Skin of body (tissue), 1 donor: ENCODE measurements at regions not wholly inside any gene's neighbourhood (a gene's known extent, or its start where the extent isn't known, plus 50 kb on each side); places are given as distances from the start of the nearest gene placed in this dataset.
A peak's percentile ranks its signal among the peaks of the same experiment; 100 is the strongest.
"Not testable (repeated sequence)": the region's sequence is repeated elsewhere in the genome, so short reads cannot be mapped to it uniquely, and the experiment has no call there.

ENCODE experiments used
- DNase-seq: peaks from one replicate; lab custom pipeline; 2025; lab: John Stamatoyannopoulos, UW

DNA sequence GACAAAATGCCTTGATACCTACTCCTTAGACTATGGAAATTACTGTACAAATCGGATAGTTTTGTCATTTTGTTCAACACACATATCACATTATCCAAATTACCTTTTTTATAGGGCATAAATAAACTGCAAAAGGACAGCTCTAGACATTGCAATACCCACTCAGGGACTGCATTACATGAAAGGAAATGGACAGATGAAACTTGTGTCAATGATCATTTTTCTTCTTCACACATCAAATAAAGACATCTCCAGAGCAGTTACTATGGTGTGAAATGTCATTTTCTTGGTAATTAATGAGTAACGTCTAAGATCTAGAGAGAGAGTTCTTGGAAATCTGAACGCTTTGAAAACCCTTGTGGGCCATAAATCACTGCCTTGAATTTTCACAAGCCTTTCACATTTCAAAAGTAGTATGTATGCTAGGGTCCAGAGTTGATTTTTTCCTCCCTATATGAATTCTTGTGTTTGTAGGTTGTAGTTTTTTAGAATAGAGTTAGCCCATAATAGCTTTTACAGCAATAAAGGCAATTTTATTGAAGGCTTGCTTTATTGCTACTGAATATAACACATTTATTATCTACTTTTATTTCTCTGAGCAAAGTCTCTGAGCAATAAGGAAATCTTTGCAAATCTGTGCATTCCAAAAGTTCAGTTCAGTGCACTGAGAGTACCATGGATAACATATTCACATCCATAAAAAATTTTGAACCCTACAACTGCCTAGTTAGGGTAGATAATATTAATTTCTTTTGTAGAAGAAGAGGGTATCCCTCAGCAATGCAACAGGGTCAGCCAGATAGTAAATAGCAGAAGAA lies 358.0 kb upstream of the PCSK5 start:
- no peak for DNase-seq

- peak; percentile 3 for DNase-seq
Measured at GRCh38 chr9:75539523-75539922, 350.9 kb upstream of the PCSK5 start.

DNA sequence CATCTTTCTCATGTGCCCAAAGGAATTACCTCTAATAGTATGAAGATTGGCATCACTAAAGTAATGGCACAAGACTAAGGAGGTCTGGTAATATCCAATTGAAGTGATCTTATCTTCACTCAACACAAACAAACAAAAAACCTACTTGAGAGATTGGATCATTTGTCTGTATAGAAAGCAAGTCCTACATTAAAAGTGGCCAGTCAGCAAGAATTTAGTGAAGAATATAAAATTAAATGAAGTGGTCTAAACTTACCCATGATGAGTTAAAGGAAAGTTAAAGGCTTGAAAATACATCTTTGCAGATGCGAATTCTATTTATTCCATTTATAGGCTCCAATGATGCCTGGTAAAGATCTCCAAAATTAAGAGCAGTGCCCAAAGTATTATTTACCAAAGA lies 350.3 kb upstream of the PCSK5 start:
- DNase-seq = no peak

DNA sequence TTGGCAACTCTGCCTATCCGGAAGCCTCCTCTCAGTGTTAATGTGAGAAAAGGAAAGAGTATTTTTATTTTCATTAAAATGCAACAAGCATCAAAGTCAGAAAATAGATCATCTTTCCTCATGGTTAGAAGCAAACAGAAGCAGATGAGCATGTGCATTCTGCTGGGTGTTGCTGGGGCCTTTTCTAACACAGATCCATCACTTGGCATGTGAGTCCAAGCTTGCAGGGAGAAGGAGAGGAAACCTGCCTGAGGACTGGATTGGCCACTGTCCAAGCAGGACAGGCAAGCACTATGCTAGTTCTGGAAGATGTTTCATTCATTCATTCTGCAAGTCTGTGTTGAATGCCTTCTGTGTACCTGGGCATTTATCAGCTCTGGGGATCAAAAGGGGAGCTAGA lies 348.7 kb upstream of the PCSK5 start:
- DNase-seq = no peak

DNA sequence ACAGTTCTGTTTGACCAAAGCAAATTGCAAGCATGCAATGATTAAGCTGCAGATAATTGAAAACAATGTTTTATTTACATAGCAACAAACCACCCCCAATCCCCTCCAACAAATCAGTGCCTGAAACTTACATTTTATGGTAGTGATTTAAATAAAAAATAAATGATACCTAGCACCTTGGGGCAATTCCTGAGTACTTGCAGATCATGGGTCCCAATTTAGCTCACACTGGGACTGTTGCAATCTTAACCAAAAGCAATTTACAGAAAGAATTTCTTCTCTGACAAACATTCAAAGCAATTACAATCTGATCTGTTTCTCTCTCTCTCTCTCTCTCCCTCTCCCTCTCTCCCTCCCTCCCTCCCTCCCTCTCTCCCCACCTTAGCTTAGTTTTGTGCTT lies 345.7 kb upstream of the PCSK5 start:
- DNase-seq = no peak

DNA sequence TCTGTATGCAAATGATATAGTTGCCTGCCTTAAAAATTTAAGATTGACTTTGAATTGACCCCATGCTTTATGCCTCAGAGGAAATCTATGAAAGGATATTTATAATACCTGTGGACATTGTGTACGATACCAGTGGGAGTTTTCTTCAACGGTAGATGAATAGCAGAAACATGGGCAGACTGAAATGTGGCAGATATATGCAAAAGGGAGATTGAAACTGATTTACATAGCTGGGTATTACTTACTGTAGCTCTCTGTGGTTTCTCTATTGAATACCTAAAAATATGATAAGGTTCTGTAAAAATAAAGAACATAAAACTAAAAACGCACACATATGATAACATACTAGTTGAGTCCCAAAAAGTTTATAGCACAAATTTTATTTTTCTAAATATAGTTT lies 345.2 kb upstream of the PCSK5 start:
- no peak for DNase-seq

DNA sequence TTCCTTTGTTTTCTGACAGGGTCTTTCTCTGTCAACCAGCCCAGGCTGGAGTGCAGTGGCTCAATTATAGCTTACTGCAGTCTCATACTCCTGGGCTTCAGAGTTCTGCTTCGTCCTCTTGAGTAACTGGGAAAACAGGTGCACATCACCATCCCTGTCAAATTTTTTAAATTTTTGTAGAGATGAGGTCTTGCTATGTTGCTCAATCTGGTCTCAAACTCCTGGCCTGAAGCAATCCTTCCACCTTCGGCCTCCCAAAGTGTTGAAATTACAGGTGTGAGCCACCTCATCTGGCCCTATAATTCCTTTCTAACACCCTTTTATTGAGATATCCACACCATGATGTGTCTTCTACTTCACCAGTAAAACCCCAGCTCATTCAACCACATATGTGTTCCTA lies 341.6 kb upstream of the PCSK5 start:
- DNase-seq = no peak

GRCh38 chr9:75551861-75552260 lies 338.6 kb upstream of the PCSK5 start:
- no peak for DNase-seq

GRCh38 chr9:75552941-75553340 lies 337.5 kb upstream of the PCSK5 start:
- DNase-seq = no peak

DNA sequence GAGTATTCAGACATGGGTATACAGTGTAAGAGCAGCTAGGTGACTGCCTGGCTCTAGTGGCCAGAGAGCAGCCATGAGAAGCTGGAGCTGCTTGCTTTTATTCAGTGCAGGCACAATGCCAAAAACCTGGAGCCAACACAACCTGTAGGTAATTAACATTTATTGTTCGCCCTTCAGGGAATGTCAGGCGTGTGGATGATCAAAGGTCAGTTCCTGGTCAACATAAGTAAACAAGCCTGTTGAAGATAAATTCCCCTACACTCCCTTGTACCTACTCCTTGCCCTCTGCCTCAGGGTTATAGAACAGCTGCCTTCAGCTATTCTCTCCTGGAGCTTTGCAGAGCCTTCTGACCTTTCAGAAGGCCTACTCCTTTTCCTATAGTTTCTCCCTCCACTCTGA lies 323.7 kb upstream of the PCSK5 start:
- not testable (repeated sequence) for DNase-seq

GRCh38 chr9:75570538-75570937 lies 319.9 kb upstream of the PCSK5 start:
- no peak for DNase-seq

DNA sequence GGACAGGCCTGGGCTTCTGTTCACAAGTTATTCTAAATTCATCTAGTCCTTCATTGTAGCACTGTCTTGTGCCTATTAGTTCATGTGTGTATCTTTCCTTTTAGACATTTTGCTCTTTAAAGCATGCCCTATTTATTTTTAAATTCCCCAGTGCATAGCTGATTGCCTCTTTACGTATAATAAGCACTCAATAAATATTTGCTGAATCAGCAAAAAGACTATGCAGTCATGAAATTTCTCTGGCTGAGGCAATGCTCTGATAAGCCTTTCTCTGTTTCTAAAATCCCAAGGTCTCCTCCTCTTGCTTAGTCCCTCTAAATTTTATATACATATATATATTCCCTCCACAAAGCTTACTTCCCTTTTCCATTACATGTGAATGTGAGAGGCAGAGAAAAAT lies 315.9 kb upstream of the PCSK5 start:
- DNase-seq = no peak

DNA sequence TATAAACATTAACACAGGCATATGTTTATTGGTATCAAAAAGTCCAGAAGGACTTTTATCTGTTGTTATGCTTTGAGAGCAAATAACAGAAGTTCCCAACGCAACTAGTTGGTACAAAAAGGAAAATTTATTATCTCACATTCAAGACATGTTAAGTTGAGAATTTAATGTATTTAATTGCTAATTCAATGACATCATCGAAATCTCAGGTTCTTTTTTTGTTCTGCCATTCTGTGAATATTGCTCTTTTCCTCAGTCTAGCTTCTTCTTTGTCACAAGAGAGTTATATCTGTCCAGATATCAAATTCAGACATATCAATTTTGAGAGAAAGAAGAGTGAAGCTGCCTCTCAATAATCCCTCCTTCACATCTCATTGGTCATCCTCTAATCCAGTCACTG lies 307.6 kb upstream of the PCSK5 start:
- no peak for DNase-seq

GRCh38 chr9:75588808-75589207 lies 301.7 kb upstream of the PCSK5 start:
- no peak for DNase-seq

- no peak for DNase-seq
Measured at GRCh38 chr9:75589497-75589896, 301.0 kb upstream of the PCSK5 start.

- peak; percentile 65 for DNase-seq
Measured at GRCh38 chr9:75591972-75592371, 298.5 kb upstream of the PCSK5 start.

GRCh38 chr9:75592586-75592985 lies 297.9 kb upstream of the PCSK5 start:
- DNase-seq = no peak

GRCh38 chr9:75593920-75594319 lies 296.6 kb upstream of the PCSK5 start:
- no peak for DNase-seq

DNA sequence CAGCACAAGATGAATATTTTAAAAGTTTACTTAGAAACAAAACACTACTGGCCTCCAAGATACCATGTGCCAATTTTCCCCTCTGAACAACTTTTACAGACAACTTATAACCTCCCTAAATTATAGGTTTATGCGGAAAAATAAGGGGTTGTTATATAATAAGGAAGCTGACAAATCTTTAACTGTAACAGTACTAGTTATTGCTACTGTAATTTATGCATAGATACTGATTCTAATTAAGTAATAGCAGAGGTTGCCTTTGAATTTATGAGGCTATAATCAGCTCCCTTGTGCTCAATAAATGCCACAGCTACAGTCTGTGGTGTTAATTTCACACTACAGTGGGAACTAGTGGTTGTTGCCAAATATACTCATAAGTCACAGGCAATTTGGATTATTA lies 291.3 kb upstream of the PCSK5 start:
- peak; percentile 3 for DNase-seq

DNA sequence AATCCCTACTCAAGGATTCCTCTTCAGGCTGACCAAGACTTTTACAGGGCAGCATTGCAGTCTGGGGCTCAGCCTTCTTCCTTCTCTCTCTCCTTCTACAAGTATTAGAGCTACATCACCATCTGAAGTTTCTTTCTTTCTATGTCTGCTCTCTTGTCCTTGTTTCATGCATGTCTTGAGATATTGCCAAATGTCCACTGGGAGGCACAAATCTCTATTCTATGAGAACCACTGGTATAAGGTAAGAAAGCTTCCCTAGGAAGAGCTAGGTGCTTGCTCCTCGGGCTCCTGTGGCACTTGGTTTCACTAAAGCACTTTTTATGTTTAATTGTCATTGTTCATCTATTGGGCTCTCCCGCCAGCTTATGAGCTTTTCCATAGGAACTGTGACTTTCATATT lies 289.2 kb upstream of the PCSK5 start:
- DNase-seq = no peak

GRCh38 chr9:75602060-75602459 lies 288.4 kb upstream of the PCSK5 start:
- no peak for DNase-seq

DNA sequence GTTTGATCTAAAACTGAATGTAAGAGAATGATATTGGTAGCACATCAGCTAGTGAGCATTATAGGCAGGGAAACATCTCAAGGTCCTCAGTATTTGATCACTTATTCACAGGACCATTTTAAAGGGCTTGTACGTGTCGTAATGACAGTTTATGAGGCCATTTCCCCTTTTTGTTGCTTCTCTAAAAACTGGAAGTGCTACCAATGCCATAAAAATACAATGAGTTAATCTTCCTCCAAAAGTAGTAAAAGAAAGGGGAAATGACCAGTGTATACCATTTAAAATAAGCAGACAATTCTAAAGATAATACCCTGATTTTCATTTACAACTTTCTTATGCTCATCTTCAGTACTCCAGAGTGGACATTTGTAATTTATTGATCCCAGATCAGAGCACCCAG lies 285.8 kb upstream of the PCSK5 start:
- DNase-seq = no peak

GRCh38 chr9:75607521-75607920 lies 283.0 kb upstream of the PCSK5 start:
- DNase-seq = no peak

GRCh38 chr9:75609401-75609800 lies 281.1 kb upstream of the PCSK5 start:
- DNase-seq = no peak
